Adrenal gland (tissue), 5 donors: ENCODE measurements at regions not wholly inside any gene's neighbourhood (a gene's known extent, or its start where the extent isn't known, plus 50 kb on each side); places are given as distances from the start of the nearest gene placed in this dataset.
"Not testable (repeated sequence)": the region's sequence is repeated elsewhere in the genome, so short reads cannot be mapped to it uniquely, and the experiment has no call there.

Experiments used
- CTCF ChIP-seq, 6 experiments: fragments of 450-650 bp in 4 of 6; fragments of 200-600 bp in 2 of 6; sonication (generic) in 1 of 6; IDR thresholded peaks; 1 replicate in 5 of 6; 2 replicates in 1 of 6; pipeline versions ENCODE4 v1.5.1 to v1.8.0; 2016 to 2021; ENCODE audit warnings: antibody characterized with exemption in 6 of 6, mild to moderate bottlenecking in 2 of 6, moderate library complexity in 1 of 6
- POLR2A ChIP-seq, 2 donors: fragments of 450-650 bp; IDR thresholded peaks; one replicate each; pipeline ENCODE4 v1.6.1; 2017; ENCODE audit warnings: antibody characterized with exemption in 2 of 2, mild to moderate bottlenecking in 2 of 2, moderate library complexity in 1 of 2
- donor health status: DM: no; HTN: no; CAD: no.

- TF ChIP-seq CTCF, POLR2A (IDR thresholded peaks at IDR 0.05): not testable (repeated sequence)
These were observed 107.5 kb upstream of the ALDH3B2 start for GRCh38 chr11:67781967-67782366.
